HepG2 (cell line): ENCODE measurements at regions not wholly inside any gene's neighbourhood (a gene's known extent, or its start where the extent isn't known, plus 50 kb on each side); places are given as distances from the start of the nearest gene placed in this dataset.

Experiments used
- ATAC-seq: fragments of 200-7000 bp; cut with Tn5 transposase; 3 replicates; pipeline ENCODE4 v1.9.1; 2020; ENCODE audit warnings: mild to moderate bottlenecking, moderate library complexity
- BruUV-seq: library from RNA; stranded (reverse); fragments of 400-500 nt; replicated peaks from 2 replicates; lab custom pipeline; 2021; lab: Mats Ljungman, UMichigan
- CTCF ChIA-PET: fragments of 300-600 bp; formaldehyde crosslinking; extraction: SDS; loops from one replicate; lab custom pipeline; 2021; ENCODE audit warnings: low total read pairs, inconsistent platforms, low intra/inter-chr PET ratio; lab: Yijun Ruan, JAX
- POLR2A ChIA-PET: fragments of 350-600 bp; sonication (Branson Sonifier 250); formaldehyde crosslinking; loops from one replicate; lab custom pipeline; 2020; ENCODE audit warnings: antibody characterized with exemption, inconsistent platforms; lab: Yijun Ruan, JAX
- DNase-seq: peaks from one replicate; pipeline ENCODE4 v3.0.0-alpha.2; 2015; ENCODE audit warnings: low spot score
- FAIRE-seq: peaks from 3 replicates; lab custom pipeline; 2011; peaks lifted over from hg19 to GRCh38; lab: Jason Lieb, UNC
- H2AFZ ChIP-seq: one replicate; pipeline ENCODE4 v1.6.1; 2011; ENCODE audit warnings: low read length, inconsistent platforms
- H3K27ac ChIP-seq: fragments of 300-600 bp; 3 replicates; pipeline ENCODE4 v1.8.0; 2011; ENCODE audit warnings: mixed run types, mild to moderate bottlenecking, mixed read lengths, low read length, inconsistent platforms; ENCODE audit not compliant: insufficient read depth; ENCODE audit errors: extremely low read length
- H3K27me3 ChIP-seq, 2 experiments: fragments of 200-600 bp in 1 of 2; 2 replicates in 1 of 2; 3 replicates in 1 of 2; pipeline versions ENCODE4 v1.6.0 to v1.8.0; 2011; ENCODE audit warnings: low read length in 2 of 2, mild to moderate bottlenecking in 2 of 2, moderate library complexity in 2 of 2, inconsistent platforms in 1 of 2; ENCODE audit not compliant: insufficient read depth in 2 of 2, control insufficient read depth in 1 of 2
- H3K36me3 ChIP-seq, 2 experiments: fragments of 200-600 bp in 1 of 2; replicated peaks in 1 of 2; 2 replicates in 1 of 2; 3 replicates in 1 of 2; pipeline versions ENCODE4 v1.5.1 to v1.8.0; 2011; ENCODE audit warnings: low read length in 2 of 2, inconsistent platforms in 1 of 2; ENCODE audit not compliant: insufficient read depth in 2 of 2, control insufficient read depth in 1 of 2
- H3K4me1 ChIP-seq: 2 replicates; pipeline ENCODE4 v1.5.1; 2012; ENCODE audit warnings: low read length, inconsistent platforms; ENCODE audit not compliant: insufficient read depth
- H3K4me2 ChIP-seq: 2 replicates; pipeline ENCODE4 v1.6.0; 2011; ENCODE audit warnings: low read depth, low read length, inconsistent platforms
- H3K4me3 ChIP-seq, 3 experiments: fragments of 200-600 bp in 1 of 3; sonication (generic), shearing (Covaris generic) in 1 of 3; replicated peaks in 1 of 3; 2 replicates each; pipeline ENCODE4 v1.5.1; 2011 to 2016; ENCODE audit warnings: low read length in 3 of 3, inconsistent platforms in 2 of 3, low read depth in 2 of 3, mild to moderate bottlenecking in 2 of 3, control low read depth in 1 of 3, mixed read lengths in 1 of 3; ENCODE audit not compliant: insufficient read depth in 1 of 3
- H3K79me2 ChIP-seq: one replicate; pipeline ENCODE4 v1.6.1; 2011; ENCODE audit warnings: low read length, inconsistent platforms; ENCODE audit not compliant: insufficient read depth
- H3K9ac ChIP-seq: 2 replicates; pipeline ENCODE4 v1.6.0; 2011; ENCODE audit warnings: mild to moderate bottlenecking, low read depth, low read length, inconsistent platforms; ENCODE audit not compliant: insufficient read depth
- H3K9me3 ChIP-seq: 2 replicates; pipeline ENCODE4 v1.5.1; 2012; ENCODE audit warnings: mild to moderate bottlenecking, low read length
- H4K20me1 ChIP-seq: 2 replicates; pipeline ENCODE4 v1.6.0; 2011; ENCODE audit warnings: inconsistent platforms, mild to moderate bottlenecking, low read length, moderate library complexity; ENCODE audit not compliant: insufficient read depth
- AHR ChIP-seq: IDR thresholded peaks from 2 replicates; pipeline ENCODE4 v1.6.1; 2018; ENCODE audit warnings: missing genetic modification reagents, missing compliant biosample characterization
- CBX2 ChIP-seq, 2 experiments: fragments of 200-600 bp in 1 of 2; sonication (generic); formaldehyde crosslinking in 1 of 2; IDR thresholded peaks; 2 replicates each; pipeline versions ENCODE4 v1.7.0 to v1.8.1; 2018 to 2022; ENCODE audit warnings: low read depth in 2 of 2, low read length in 1 of 2, mild to moderate bottlenecking in 1 of 2, missing genetic modification reagents in 1 of 2
- IRF2 ChIP-seq: IDR thresholded peaks from 2 replicates; pipeline ENCODE4 v1.6.1; 2018; ENCODE audit warnings: missing genetic modification reagents, missing compliant biosample characterization
- KLF11 ChIP-seq: IDR thresholded peaks from 2 replicates; pipeline ENCODE4 v1.6.1; 2016; ENCODE audit warnings: missing compliant biosample characterization
- NCOA2 ChIP-seq: sonication (generic); formaldehyde crosslinking; IDR thresholded peaks from 2 replicates; pipeline ENCODE4 v1.8.0; 2022; ENCODE audit warnings: inconsistent platforms
- NFKB2 ChIP-seq: sonication (generic); formaldehyde crosslinking; IDR thresholded peaks from 2 replicates; pipeline ENCODE4 v1.4.0; 2020; ENCODE audit warnings: missing genetic modification reagents, borderline replicate concordance
- RBM22 ChIP-seq: fragments of 200-400 bp; formaldehyde crosslinking; optimal IDR thresholded peaks from 2 replicates; pipeline ENCODE3; 2017; ENCODE audit warnings: mild to moderate bottlenecking, low read length, moderate library complexity
- ZNF563 ChIP-seq: sonication (generic); formaldehyde crosslinking; IDR thresholded peaks from 2 replicates; pipeline ENCODE4 v1.8.0; 2022; ENCODE audit warnings: mild to moderate bottlenecking, moderate library complexity, missing genetic modification reagents
- WGBS: methylation state at CpG from one replicate; pipeline ENCODE4 v1.1.6; 2017; ENCODE audit warnings: low lambda C conversion rate; 5-methylcytosine and 5-hydroxymethylcytosine counted together
- in situ Hi-C: cut with HindIII; loops from 2 replicates; pipeline ENCODE4 v1.10.0; 2017; ENCODE audit warnings: low pct_unique_long_range_greater_than_20kb; ENCODE audit not compliant: extremely low pct_ligation_motif_present
- intact Hi-C: fragments of 100-400 bp; cut with micrococcal nuclease; formaldehyde crosslinking; loops from one replicate; pipeline ENCODE4 v1.10.0; 2022; ENCODE audit not compliant: unreplicated experiment
- TF ChIP-seq, protein P1 (sequence below): sonication (generic); formaldehyde crosslinking; IDR thresholded peaks from 2 replicates; pipeline ENCODE4 v1.5.1; 2020; ENCODE audit warnings: missing genetic modification reagents, mild to moderate bottlenecking, borderline replicate concordance
- TF ChIP-seq, protein P2 (sequence below): sonication (generic); formaldehyde crosslinking; IDR thresholded peaks from 2 replicates; pipeline ENCODE4 v1.4.0; 2020; ENCODE audit warnings: missing genetic modification reagents
- TF ChIP-seq, protein P3 (sequence below): sonication (generic); formaldehyde crosslinking; IDR thresholded peaks from 2 replicates; pipeline ENCODE4 v1.4.0; 2020; ENCODE audit warnings: missing genetic modification reagents
- TF ChIP-seq, protein P4 (sequence below): sonication (generic); formaldehyde crosslinking; IDR thresholded peaks from 2 replicates; pipeline ENCODE4 v1.5.1; 2020; ENCODE audit warnings: mild to moderate bottlenecking, missing genetic modification reagents, borderline replicate concordance

DNA sequence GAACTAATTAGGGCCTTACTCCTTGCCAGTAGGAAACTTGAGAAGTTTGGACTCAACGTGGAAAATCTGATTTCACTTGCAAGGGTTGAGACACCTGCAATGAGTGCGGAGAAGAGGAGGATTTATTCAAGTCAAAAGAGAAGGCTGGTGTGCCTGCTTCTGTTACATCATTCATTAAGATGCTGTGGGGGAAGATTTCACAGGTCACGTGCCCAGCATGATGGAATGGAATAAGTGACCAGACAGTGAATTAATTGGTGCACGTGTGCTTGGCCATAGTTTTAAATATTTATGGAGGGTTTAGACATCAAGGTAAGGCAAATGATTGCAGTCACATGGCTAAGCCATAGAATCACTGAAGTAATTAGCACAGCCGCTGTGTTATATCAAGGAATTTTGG lies 155.0 kb downstream of the C7orf25 start (continued):
- TF ChIP-seq, protein P1, sequence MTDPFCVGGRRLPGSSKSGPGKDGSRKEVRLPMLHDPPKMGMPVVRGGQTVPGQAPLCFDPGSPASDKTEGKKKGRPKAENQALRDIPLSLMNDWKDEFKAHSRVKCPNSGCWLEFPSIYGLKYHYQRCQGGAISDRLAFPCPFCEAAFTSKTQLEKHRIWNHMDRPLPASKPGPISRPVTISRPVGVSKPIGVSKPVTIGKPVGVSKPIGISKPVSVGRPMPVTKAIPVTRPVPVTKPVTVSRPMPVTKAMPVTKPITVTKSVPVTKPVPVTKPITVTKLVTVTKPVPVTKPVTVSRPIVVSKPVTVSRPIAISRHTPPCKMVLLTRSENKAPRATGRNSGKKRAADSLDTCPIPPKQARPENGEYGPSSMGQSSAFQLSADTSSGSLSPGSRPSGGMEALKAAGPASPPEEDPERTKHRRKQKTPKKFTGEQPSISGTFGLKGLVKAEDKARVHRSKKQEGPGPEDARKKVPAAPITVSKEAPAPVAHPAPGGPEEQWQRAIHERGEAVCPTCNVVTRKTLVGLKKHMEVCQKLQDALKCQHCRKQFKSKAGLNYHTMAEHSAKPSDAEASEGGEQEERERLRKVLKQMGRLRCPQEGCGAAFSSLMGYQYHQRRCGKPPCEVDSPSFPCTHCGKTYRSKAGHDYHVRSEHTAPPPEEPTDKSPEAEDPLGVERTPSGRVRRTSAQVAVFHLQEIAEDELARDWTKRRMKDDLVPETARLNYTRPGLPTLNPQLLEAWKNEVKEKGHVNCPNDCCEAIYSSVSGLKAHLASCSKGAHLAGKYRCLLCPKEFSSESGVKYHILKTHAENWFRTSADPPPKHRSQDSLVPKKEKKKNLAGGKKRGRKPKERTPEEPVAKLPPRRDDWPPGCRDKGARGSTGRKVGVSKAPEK (CRISPR knock-in tag) = no peak

DNA sequence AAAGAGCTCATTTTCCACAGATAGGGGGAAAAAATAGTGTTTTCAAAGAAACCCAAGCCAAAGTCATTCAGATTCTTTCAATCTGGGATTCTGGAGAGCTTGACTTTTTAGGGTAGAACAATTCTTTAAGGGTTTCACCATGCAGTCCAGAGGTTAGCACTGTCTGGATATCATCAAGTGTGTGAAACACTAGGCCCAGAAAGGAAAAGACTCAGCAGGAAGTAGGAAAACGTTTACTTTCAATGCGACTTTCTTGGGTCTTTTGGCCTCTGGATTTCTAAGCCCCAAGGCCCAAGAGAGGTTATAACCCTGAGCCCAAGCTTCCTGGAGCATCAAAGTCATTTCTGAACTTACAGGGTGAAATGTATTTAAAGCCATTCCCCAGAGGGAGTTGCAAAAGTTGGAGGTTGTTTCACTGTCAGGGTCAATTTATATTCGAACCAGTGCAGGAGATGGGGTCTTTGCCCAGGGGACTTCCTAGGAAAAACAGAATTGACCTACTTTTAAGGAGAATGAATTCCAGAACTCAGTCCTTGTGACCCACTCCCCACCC lies 158.0 kb downstream of the C7orf25 start:
- H3K4me2 ChIP-seq = no peak overlapping the region
- no peak for DNase-seq
- in situ Hi-C loops (no loop called here), intact Hi-C loops (no loop called here)
- H3K27me3 ChIP-seq = no peaks in the 10 kb centered on the region; a peak in 1 of 5 replicates
- no peak overlapping the region for H3K9ac ChIP-seq
- H3K27ac ChIP-seq = no peak overlapping the region
- ChIA-PET POLR2A (no interaction called here), CTCF (no interaction called here)
- no peaks in the 10 kb centered on the region for H3K4me1 ChIP-seq
- no peak for FAIRE-seq
- 0% methylated on average over 3 of the region's 3 CpGs for WGBS
- ATAC-seq = no peak
- no peaks in the 10 kb centered on the region for H3K79me2 ChIP-seq
- H3K36me3 ChIP-seq = no peaks in the 10 kb centered on the region
- H2AFZ ChIP-seq = no peak overlapping the region
- no TSS peak for BruUV-seq
- no peaks in the 10 kb centered on the region for H4K20me1 ChIP-seq
- no peaks in the 10 kb centered on the region for H3K9me3 ChIP-seq
- H3K4me3 ChIP-seq = no peak overlapping the region
- TF ChIP-seq RBM22 = no peak
- TF ChIP-seq, protein P2, sequence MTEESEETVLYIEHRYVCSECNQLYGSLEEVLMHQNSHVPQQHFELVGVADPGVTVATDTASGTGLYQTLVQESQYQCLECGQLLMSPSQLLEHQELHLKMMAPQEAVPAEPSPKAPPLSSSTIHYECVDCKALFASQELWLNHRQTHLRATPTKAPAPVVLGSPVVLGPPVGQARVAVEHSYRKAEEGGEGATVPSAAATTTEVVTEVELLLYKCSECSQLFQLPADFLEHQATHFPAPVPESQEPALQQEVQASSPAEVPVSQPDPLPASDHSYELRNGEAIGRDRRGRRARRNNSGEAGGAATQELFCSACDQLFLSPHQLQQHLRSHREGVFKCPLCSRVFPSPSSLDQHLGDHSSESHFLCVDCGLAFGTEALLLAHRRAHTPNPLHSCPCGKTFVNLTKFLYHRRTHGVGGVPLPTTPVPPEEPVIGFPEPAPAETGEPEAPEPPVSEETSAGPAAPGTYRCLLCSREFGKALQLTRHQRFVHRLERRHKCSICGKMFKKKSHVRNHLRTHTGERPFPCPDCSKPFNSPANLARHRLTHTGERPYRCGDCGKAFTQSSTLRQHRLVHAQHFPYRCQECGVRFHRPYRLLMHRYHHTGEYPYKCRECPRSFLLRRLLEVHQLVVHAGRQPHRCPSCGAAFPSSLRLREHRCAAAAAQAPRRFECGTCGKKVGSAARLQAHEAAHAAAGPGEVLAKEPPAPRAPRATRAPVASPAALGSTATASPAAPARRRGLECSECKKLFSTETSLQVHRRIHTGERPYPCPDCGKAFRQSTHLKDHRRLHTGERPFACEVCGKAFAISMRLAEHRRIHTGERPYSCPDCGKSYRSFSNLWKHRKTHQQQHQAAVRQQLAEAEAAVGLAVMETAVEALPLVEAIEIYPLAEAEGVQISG = no peak
- no peak for TF ChIP-seq KLF11 (CRISPR knock-in tag)
- TF ChIP-seq NCOA2 (CRISPR knock-in tag) = no peak
- no peak for TF ChIP-seq CBX2 (IDR thresholded peaks at IDR 0.05; ENCODE audit: low read depth, low read length)
- no peak for TF ChIP-seq CBX2 (CRISPR knock-in tag; IDR thresholded peaks at IDR 0.05; ENCODE audit: low read depth)
- no peak for TF ChIP-seq AHR (CRISPR knock-in tag)
- TF ChIP-seq, protein P3, sequence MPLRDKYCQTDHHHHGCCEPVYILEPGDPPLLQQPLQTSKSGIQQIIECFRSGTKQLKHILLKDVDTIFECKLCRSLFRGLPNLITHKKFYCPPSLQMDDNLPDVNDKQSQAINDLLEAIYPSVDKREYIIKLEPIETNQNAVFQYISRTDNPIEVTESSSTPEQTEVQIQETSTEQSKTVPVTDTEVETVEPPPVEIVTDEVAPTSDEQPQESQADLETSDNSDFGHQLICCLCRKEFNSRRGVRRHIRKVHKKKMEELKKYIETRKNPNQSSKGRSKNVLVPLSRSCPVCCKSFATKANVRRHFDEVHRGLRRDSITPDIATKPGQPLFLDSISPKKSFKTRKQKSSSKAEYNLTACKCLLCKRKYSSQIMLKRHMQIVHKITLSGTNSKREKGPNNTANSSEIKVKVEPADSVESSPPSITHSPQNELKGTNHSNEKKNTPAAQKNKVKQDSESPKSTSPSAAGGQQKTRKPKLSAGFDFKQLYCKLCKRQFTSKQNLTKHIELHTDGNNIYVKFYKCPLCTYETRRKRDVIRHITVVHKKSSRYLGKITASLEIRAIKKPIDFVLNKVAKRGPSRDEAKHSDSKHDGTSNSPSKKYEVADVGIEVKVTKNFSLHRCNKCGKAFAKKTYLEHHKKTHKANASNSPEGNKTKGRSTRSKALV (CRISPR knock-in tag) = no peak
- TF ChIP-seq ZNF563 (CRISPR knock-in tag) = no peak
- TF ChIP-seq NFKB2 (CRISPR knock-in tag) = no peak
- no peak for TF ChIP-seq IRF2 (CRISPR knock-in tag)
- TF ChIP-seq, protein P4, sequence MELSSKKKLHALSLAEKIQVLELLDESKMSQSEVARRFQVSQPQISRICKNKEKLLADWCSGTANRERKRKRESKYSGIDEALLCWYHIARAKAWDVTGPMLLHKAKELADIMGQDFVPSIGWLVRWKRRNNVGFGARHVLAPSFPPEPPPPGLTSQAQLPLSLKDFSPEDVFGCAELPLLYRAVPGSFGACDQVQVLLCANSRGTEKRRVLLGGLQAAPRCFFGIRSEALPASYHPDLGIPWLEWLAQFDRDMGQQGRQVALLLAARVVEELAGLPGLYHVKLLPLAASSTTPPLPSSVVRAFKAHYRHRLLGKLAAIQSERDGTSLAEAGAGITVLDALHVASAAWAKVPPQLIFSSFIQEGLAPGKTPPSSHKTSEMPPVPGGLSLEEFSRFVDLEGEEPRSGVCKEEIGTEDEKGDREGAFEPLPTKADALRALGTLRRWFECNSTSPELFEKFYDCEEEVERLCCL (CRISPR knock-in tag) = no peak
